ENCODE measurements at regions not wholly inside any gene's neighbourhood (a gene's known extent, or its start where the extent isn't known, plus 50 kb on each side); places are given as distances from the start of the nearest gene placed in this dataset.

DNA sequence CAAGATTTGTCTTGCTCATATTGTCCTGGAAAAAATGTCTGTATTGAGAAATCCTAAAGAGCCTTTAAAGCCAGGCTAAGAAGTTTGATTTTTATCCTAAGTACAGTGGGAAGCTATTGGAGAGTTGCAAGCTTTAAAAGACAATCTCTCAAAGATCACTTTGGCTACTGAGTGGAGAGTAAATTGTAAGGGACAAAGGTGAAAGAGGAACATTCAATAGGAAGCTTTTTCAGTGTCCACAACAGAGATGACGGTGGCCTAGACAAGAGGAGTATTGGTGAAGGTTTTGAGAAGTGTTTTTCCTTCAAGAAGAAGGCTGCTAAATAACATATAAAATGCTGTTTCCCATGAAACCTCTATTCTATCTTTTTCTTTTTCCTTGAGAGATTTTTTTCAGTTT lies 249.5 kb upstream of the IL12A start:
- no peak for TF ChIP-seq POLR2A (IDR thresholded peaks at IDR 0.05)
- no peak for TF ChIP-seq POLR2AphosphoS5 (IDR thresholded peaks at IDR 0.05)
